ENCODE measurements at regions not wholly inside any gene's neighbourhood (a gene's known extent, or its start where the extent isn't known, plus 50 kb on each side); places are given as distances from the start of the nearest gene placed in this dataset.

- intact Hi-C loops (cut with DNase I): no loop called here
- ATAC-seq (no peak), DNase-seq (no peak)
- Histone ChIP-seq H3K27ac (no peak overlapping the region), H3K4me3 (no peak overlapping the region), H3K27me3 (no peaks in the 10 kb centered on the region), H3K4me1 (no peaks in the 10 kb centered on the region), H3K36me3 (no peaks in the 10 kb centered on the region), H3K9me3 (peaks cover 0 to 9% of the 10 kb centered on the region in 2 donors)
- TF ChIP-seq CTCF (IDR thresholded peaks at IDR 0.05): no peak
These were observed 168.4 kb upstream of the ARL4C start for GRCh38 chr2:234665304-234665703.

GRCh38 chr2:234661849-234662248 lies 165.0 kb upstream of the ARL4C start:
- Histone ChIP-seq H3K27ac (no peak overlapping the region), H3K36me3 (no peaks in the 10 kb centered on the region), H3K9me3 (peaks cover 0 to 9% of the 10 kb centered on the region in 2 donors), H3K4me3 (no peak overlapping the region), H3K4me1 (no peaks in the 10 kb centered on the region), H3K27me3 (no peaks in the 10 kb centered on the region)
- DNase-seq: no peak
- ATAC-seq: no peak
- no peak for TF ChIP-seq CTCF (IDR thresholded peaks at IDR 0.05)
- intact Hi-C loops (cut with DNase I): no loop called here

- intact Hi-C loops (cut with DNase I): no loop called here
- Histone ChIP-seq H3K36me3 (no peaks in the 10 kb centered on the region), H3K27ac (no peak overlapping the region), H3K4me1 (no peaks in the 10 kb centered on the region), H3K9me3 (peaks cover 0 to 9% of the 10 kb centered on the region in 2 donors), H3K4me3 (no peak overlapping the region), H3K27me3 (no peaks in the 10 kb centered on the region)
- DNase-seq (no peak), ATAC-seq (no peak)
- no peak for TF ChIP-seq CTCF (IDR thresholded peaks at IDR 0.05)
These were observed 164.3 kb upstream of the ARL4C start for GRCh38 chr2:234661175-234661574.

GRCh38 chr2:234655706-234656105 lies 158.8 kb upstream of the ARL4C start:
- intact Hi-C loops (cut with DNase I): no loop called here
- H3K9me3 ChIP-seq: no peaks in the 10 kb centered on the region
- H3K36me3 ChIP-seq: no peaks in the 10 kb centered on the region
- DNase-seq (peak in 2 of 4 donors; percentile 67 to 72), ATAC-seq (no peak)
- no peaks in the 10 kb centered on the region for H3K4me1 ChIP-seq
- no peak overlapping the region for H3K4me3 ChIP-seq
- no peak overlapping the region for H3K27ac ChIP-seq
- no peak for TF ChIP-seq CTCF (IDR thresholded peaks at IDR 0.05)
- peaks cover 0 to 15% of the 10 kb centered on the region in 2 donors for H3K27me3 ChIP-seq

GRCh38 chr2:234650911-234651310 lies 154.0 kb upstream of the ARL4C start:
- H3K36me3 ChIP-seq: no peaks in the 10 kb centered on the region
- no peaks in the 10 kb centered on the region for H3K9me3 ChIP-seq
- no peak overlapping the region for H3K4me3 ChIP-seq
- intact Hi-C loops (cut with DNase I): no loop called here
- no peak overlapping the region for H3K27ac ChIP-seq
- ATAC-seq (no peak), DNase-seq (no peak)
- H3K4me1 ChIP-seq: no peaks in the 10 kb centered on the region
- peaks cover 0 to 15% of the 10 kb centered on the region in 2 donors for H3K27me3 ChIP-seq
- TF ChIP-seq CTCF (IDR thresholded peaks at IDR 0.05): no peak

Measured in left lung (tissue), 4 donors.